ENCODE measurements at regions not wholly inside any gene's neighbourhood (a gene's known extent, or its start where the extent isn't known, plus 50 kb on each side); places are given as distances from the start of the nearest gene placed in this dataset.

- no peak for TF ChIP-seq CBX8 (IDR thresholded peaks at IDR 0.05)
- no peak for TF ChIP-seq CTCF (IDR thresholded peaks at IDR 0.05)
- TF ChIP-seq CEBPB (IDR thresholded peaks at IDR 0.05) = no peak
- no peak for TF ChIP-seq SMC3 (IDR thresholded peaks at IDR 0.05)
- no peak for TF ChIP-seq EP300 (IDR thresholded peaks at IDR 0.05)
- no peak for TF ChIP-seq NFE2L2 (conservative IDR thresholded peaks at IDR 0.05; ENCODE audit: low read length)
- no peak for TF ChIP-seq ESRRA (IDR thresholded peaks at IDR 0.05; ENCODE audit: borderline replicate concordance, low read length)
- TF ChIP-seq MYC (IDR thresholded peaks at IDR 0.05; ENCODE audit: borderline replicate concordance, low read length) = no peak
- TF ChIP-seq BHLHE40 (IDR thresholded peaks at IDR 0.05; ENCODE audit: low read depth, low read length) = no peak
- no peak for TF ChIP-seq MAFK (IDR thresholded peaks at IDR 0.05; ENCODE audit: partially characterized antibody)
- no peak for TF ChIP-seq JUN (IDR thresholded peaks at IDR 0.05)
- TF ChIP-seq POLR2A (IDR thresholded peaks at IDR 0.05; ENCODE audit: low read length) = no peak
These were observed 80.6 kb upstream of the CLDN10 start for GRCh38 chr13:95471960-95472359.

Measured in A549 (cell line).